Small intestine (tissue), 7 donors: ENCODE measurements at regions not wholly inside any gene's neighbourhood (a gene's known extent, or its start where the extent isn't known, plus 50 kb on each side); places are given as distances from the start of the nearest gene placed in this dataset.
"Not testable (repeated sequence)": the region's sequence is repeated elsewhere in the genome, so short reads cannot be mapped to it uniquely, and the experiment has no call there.

Experiments used
- DNase-seq, 2 donors: peaks; one replicate each; pipeline versions ENCODE4 v3.0.0 to v3.0.0-alpha.2; 2013
- FAIRE-seq: peaks from 2 replicates; lab custom pipeline; 2012; peaks lifted over from hg19 to GRCh38; lab: Jason Lieb, UNC
- H3K27ac ChIP-seq, 3 donors: one replicate each; pipeline ENCODE4 v1.5.1; 2013; ENCODE audit warnings: low read length in 2 of 3, mild to moderate bottlenecking in 2 of 3, control low read depth in 1 of 3, inconsistent platforms in 1 of 3, low read depth in 1 of 3, moderate library complexity in 1 of 3
- H3K27me3 ChIP-seq, 3 donors: one replicate each; pipeline ENCODE4 v1.6.1; 2013; ENCODE audit warnings: low read length in 3 of 3, inconsistent platforms in 1 of 3; ENCODE audit not compliant: control insufficient read depth in 3 of 3, insufficient read depth in 3 of 3
- H3K36me3 ChIP-seq, 3 donors: one replicate each; pipeline ENCODE4 v1.6.1; 2013; ENCODE audit warnings: low read length in 3 of 3, inconsistent platforms in 1 of 3, low read depth in 1 of 3, mild to moderate bottlenecking in 1 of 3, moderate library complexity in 1 of 3; ENCODE audit not compliant: control insufficient read depth in 3 of 3, insufficient read depth in 2 of 3
- H3K4me1 ChIP-seq, 3 donors: one replicate each; pipeline ENCODE4 v1.6.1; 2013; ENCODE audit warnings: low read length in 2 of 3, inconsistent platforms in 1 of 3, low read depth in 1 of 3, mild to moderate bottlenecking in 1 of 3, moderate library complexity in 1 of 3; ENCODE audit not compliant: control insufficient read depth in 3 of 3, insufficient read depth in 2 of 3
- H3K4me3 ChIP-seq, 3 donors: one replicate each; pipeline ENCODE4 v1.5.1; 2013; ENCODE audit warnings: low read length in 3 of 3, control low read depth in 1 of 3, inconsistent platforms in 1 of 3, low read depth in 1 of 3, mild to moderate bottlenecking in 1 of 3, moderate library complexity in 1 of 3
- H3K9me3 ChIP-seq, 2 donors: one replicate each; pipeline ENCODE4 v1.6.1; 2013; ENCODE audit warnings: low read depth in 1 of 2, low read length in 1 of 2; ENCODE audit not compliant: control insufficient read depth in 2 of 2, insufficient read depth in 1 of 2
- WGBS, 3 donors: extraction: QIAGEN DNeasy Blood & Tissue Kit; methylation state at CpG; one replicate each; pipeline ENCODE4 v1.1.7; 2013; 5-methylcytosine and 5-hydroxymethylcytosine counted together
- donor health status: healthy with polysubstance abuse.
- donor health status: control.
- donor health status: control.
- donor health status: Bipolar disorder and iron deficiency.
- donor health status: healthy.

DNA sequence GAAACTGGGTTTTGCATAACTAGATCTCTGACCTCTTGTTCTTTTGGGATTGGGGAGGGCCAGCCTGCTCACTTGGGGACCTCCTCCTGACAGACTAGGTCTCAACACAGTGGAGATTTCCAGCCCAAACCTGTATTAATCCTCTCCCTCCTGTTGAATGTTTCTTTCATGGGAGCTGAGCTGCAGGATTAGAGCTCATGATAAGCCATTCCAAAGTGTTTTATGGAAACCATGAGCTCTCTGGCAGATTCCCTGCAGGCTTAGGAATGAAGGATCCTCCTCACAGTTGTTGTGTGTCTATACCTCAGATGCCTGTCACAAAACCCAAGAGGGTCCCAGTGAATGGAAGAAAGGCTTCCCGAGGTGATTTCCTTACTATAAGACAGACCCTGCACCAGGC lies 248.4 kb upstream of the B3GAT1 start:
- DNase-seq (no peak), FAIRE-seq (no peak)
- Histone ChIP-seq H3K4me3 (no peak overlapping the region), H3K27ac (no peak overlapping the region), H3K9me3 (no peaks in the 10 kb centered on the region), H3K4me1 (no peaks in the 10 kb centered on the region), H3K27me3 (no peaks in the 10 kb centered on the region), H3K36me3 (no peaks in the 10 kb centered on the region)
- 75 to 80% (median 76%) methylated on average over 1 of the region's 1 CpG for WGBS, 3 donors

DNA sequence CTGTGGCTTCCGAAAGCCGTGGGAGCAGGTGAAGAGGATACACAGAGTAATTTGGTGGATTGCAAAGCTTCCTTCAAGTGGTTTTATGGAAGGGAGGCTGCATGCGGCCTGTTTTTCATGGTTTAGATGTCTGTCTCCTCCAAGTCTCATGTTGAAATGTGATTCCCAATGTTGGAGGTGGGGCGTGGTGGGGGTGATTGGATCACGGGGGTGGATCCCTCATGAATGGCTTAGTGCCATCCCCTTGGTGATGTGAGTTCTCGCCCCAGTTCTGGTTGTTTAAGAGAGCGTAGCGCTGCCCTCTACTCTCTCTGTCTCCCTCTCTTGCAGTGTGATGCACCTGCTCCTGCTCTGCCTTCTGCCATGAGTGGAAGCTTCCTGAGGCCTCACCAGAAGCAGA lies 247.8 kb upstream of the B3GAT1 start:
- no peaks in the 10 kb centered on the region for H3K36me3 ChIP-seq
- H3K4me1 ChIP-seq, result no peaks in the 10 kb centered on the region
- H3K4me3 ChIP-seq, result no peak overlapping the region
- WGBS, 3 donors, result 83 to 93% (median 86%) methylated on average over 8 of the region's 8 CpGs
- FAIRE-seq (no peak), DNase-seq (no peak)
- no peaks in the 10 kb centered on the region for H3K9me3 ChIP-seq
- no peaks in the 10 kb centered on the region for H3K27me3 ChIP-seq
- H3K27ac ChIP-seq, result no peak overlapping the region

DNA sequence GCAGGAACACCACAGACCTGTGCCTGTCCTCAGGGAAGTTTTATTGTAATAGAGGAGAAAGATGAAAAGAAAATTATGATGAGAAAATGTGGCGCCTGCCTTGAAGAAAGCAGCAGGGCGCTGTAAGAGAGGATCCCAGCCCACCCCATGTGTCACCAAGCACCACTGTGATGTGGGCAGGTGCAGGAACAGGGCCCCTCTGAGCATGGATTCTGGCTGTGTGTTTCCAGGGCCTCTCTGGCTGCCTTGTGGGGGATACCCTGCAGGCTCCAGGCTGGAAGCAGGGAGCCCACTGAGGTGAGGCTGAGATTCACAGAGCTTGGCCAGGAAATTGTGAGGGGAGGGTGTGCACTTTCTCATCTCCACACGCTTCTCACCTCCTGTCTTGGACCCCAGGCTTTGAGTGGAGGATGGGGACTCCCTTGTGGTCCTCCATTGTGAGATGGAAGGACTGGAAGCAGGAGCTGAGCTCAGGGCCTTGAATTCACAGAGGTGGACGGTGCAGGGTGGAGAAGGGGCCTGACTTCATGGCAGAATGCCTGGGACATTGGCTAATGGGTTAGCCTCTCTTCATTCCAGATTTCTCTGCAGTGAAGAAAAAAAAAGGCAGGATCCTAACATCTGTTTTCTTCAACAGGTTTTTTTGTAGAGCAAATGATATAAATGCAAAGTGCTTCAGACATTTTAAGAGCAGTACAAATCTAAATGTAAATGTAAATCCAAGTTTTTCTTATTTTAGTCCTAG lies 246.6 kb upstream of the B3GAT1 start:
- no peaks in the 10 kb centered on the region for H3K27me3 ChIP-seq
- no peaks in the 10 kb centered on the region for H3K36me3 ChIP-seq
- DNase-seq (no peak), FAIRE-seq (no peak)
- H3K9me3 ChIP-seq, result no peaks in the 10 kb centered on the region
- H3K27ac ChIP-seq, result no peak overlapping the region
- H3K4me1 ChIP-seq, result no peaks in the 10 kb centered on the region
- H3K4me3 ChIP-seq, result no peak overlapping the region
- 70 to 89% (median 78%) methylated on average over 4 of the region's 4 CpGs for WGBS, 3 donors

DNA sequence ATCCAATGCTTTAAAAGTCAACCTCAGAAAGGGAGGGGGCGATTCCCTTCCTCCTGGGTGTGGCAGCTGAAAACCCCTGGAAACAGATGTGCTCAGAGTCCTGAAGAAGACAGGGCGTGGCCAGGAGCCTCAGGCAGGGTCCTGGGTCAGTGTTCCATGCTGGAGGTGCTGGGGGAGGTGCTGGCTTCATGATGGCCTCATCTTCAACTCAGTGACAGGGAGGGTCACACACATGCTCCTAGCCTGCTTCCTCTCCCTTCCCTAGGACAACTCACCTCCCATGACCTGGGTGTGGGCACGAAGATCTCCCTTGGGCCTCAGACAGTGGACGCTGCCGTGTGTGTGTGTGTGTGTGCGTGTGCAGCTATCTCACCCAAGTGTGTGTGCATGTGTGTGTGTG lies 245.6 kb upstream of the B3GAT1 start:
- 71 to 82% (median 71%) methylated on average over 6 of the region's 6 CpGs for WGBS, 3 donors
- peaks cover 0 to 3% (median 0%) of the 10 kb centered on the region in 3 donors for H3K27me3 ChIP-seq
- H3K36me3 ChIP-seq, result no peaks in the 10 kb centered on the region
- no peak overlapping the region for H3K27ac ChIP-seq
- no peaks in the 10 kb centered on the region for H3K9me3 ChIP-seq
- DNase-seq (peak in 1 of 2 donors; percentile 23), FAIRE-seq (no peak)
- no peak overlapping the region for H3K4me3 ChIP-seq
- no peaks in the 10 kb centered on the region for H3K4me1 ChIP-seq

DNA sequence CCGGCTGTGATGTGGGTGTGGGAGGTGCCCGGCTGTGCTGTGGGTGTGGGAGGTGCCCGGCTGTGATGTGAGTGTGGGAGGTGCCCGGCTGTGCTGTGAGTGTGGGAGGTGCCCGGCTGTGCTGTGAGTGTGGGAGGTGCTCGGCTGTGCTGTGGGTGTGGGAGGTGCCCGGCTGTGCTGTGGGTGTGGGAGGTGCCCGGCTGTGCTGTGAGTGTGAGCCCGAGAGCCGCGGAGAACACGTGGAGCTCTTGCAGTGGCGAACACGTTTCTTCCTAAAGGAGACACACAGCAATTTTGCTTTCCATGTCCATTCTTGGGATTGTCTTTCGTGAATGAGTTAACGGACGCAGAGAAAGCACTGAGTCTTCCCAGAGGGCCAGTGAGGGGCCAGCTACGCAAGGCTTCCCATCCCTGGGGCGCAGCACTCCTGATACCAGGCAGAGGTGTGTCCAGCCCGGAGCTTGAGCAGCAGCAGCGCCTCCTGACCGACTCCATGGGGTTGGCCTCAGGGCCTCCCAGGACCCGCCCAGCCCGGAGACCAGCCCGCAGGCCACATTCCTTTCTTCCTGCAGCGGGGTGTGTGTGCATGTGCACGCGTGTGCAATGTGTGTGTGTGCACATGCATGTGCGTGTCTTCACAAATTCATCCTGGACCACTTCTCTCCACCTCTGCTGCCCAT lies 245.0 kb upstream of the B3GAT1 start:
- Histone ChIP-seq H3K9me3 (no peaks in the 10 kb centered on the region), H3K4me3 (no peak overlapping the region), H3K36me3 (no peaks in the 10 kb centered on the region), H3K27me3 (peaks cover 0 to 5% (median 0%) of the 10 kb centered on the region in 3 donors), H3K27ac (no peak overlapping the region), H3K4me1 (no peaks in the 10 kb centered on the region)
- DNase-seq, result peak in 1 of 2 donors; percentile 36
- no peak for FAIRE-seq
- 55 to 81% (median 67%) methylated on average over 29 of the region's 29 CpGs for WGBS, 3 donors

DNA sequence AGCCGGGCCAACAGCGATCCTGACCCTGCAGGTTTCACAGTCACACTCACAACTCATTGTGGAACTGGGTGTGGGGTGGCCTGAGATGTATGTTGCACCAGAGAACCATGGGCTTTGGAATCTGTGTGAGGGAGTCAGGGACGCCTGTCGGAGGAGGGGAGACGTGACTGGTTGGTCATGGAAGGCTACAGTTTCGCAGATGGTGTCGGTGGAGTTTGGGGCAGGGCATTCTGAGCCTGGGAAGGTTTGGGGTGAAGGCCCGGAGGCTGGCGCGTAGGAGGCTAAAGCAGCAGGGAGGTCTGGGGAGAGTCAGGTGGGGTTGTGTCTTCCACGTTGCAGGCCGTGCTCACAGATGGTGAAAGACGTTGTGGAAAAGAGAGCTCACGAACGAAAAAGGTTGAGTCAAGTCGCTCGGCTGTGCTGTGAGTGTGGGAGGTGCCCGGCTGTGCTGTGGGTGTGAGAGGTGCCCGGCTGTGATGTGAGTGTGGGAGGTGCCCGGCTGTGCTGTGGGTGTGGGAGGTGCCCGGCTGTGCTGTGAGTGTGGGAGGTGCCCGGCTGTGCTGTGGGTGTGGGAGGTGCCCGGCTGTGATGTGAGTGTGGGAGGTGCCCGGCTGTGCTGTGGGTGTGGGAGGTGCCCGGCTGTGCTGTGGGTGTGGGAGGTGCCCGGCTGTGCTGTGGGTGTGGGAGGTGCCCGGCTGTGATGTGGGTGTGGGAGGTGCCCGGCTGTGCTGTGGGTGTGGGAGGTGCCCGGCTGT lies 244.2 kb upstream of the B3GAT1 start:
- H3K36me3 ChIP-seq, H3K4me3 ChIP-seq, H3K27me3 ChIP-seq, H3K4me1 ChIP-seq, H3K9me3 ChIP-seq, H3K27ac ChIP-seq, FAIRE-seq, DNase-seq: not testable (repeated sequence)
- 89 to 92% (median 90%) methylated on average over 28 to 29 of the region's 29 CpGs for WGBS, 3 donors

DNA sequence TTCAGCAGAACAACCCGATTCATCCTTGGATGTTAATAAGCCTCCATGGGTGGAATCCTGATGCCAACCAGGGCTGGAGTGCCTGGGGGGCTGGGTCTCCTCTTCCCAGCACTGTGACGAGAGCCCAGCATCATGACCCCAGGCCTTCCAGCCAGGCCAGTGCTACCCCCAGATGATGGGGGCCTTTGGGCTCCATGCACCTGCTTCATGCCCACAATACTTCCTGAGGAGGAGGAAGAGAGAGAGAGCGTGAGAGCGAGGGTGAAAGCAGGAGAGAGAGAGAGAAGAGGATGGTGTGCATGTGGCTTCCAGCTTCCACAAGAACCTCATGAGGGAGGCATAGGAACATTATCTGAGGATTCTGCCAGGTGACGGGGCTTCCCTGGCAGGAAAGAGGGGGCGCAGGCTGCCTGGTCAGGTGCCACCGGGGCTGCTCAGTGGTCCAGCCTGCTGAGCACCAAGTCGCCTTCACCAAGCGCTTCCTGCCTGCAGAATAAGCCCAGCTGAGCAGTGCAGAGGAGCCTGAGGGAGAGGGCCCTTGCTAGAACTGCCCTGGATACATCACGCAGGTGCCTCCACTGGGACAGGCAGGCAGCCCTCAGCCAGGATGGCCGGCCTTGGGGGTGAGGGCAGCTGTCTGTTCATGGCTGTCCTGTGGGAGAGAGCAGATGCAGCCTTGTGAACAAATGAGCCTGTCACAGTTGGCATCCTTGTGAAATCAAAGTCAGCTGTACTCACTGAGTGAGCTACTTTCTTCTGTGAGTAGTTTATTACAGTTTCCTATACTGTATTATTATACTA lies 243.3 kb upstream of the B3GAT1 start:
- FAIRE-seq (no peak), DNase-seq (no peak)
- Histone ChIP-seq H3K27ac (no peak overlapping the region), H3K36me3 (no peaks in the 10 kb centered on the region), H3K4me3 (no peak overlapping the region), H3K4me1 (no peaks in the 10 kb centered on the region), H3K9me3 (no peaks in the 10 kb centered on the region), H3K27me3 (peaks cover 0 to 5% (median 0%) of the 10 kb centered on the region in 3 donors)
- 78 to 87% (median 79%) methylated on average over 11 of the region's 11 CpGs for WGBS, 3 donors
